ENCODE measurements at regions not wholly inside any gene's neighbourhood (a gene's known extent, or its start where the extent isn't known, plus 50 kb on each side); places are given as distances from the start of the nearest gene placed in this dataset.

GRCh38 chr22:46084376-46084775, 66.0 kb upstream of the PPARA start:
- Histone ChIP-seq H3K9ac (ENCODE audit: low read length) (peak overlapping the region; percentile 100), H3K9me3 (ENCODE audit: control insufficient read depth, low read length) (no peaks in the 10 kb centered on the region), H3K27me3 (replicated peaks; ENCODE audit: control insufficient read depth, insufficient read depth, low read length) (no peaks in the 10 kb centered on the region), H3K4me1 (ENCODE audit: control insufficient read depth, insufficient read depth, low read length) (peaks cover 55% of the 10 kb centered on the region), H3K36me3 (ENCODE audit: control insufficient read depth, insufficient read depth, low read length, severe bottlenecking) (peaks cover 56% of the 10 kb centered on the region), H3K4me3 (ENCODE audit: low read length) (peak overlapping the region; percentile 100)
- no peak for DNase-seq (ENCODE audit: low read depth)

- Histone ChIP-seq H3K36me3 (ENCODE audit: control insufficient read depth, insufficient read depth, low read length, severe bottlenecking) (peaks cover 57% of the 10 kb centered on the region), H3K9me3 (ENCODE audit: control insufficient read depth, low read length) (no peaks in the 10 kb centered on the region), H3K9ac (ENCODE audit: low read length) (peak overlapping the region; percentile 100), H3K4me3 (ENCODE audit: low read length) (peak overlapping the region; percentile 100), H3K4me1 (ENCODE audit: control insufficient read depth, insufficient read depth, low read length) (peaks cover 59% of the 10 kb centered on the region), H3K27me3 (replicated peaks; ENCODE audit: control insufficient read depth, insufficient read depth, low read length) (no peaks in the 10 kb centered on the region)
- DNase-seq (ENCODE audit: low read depth): no peak
Measured at GRCh38 chr22:46084943-46085827, 65.1 kb upstream of the PPARA start.

- Histone ChIP-seq H3K9me3 (ENCODE audit: control insufficient read depth, low read length) (no peaks in the 10 kb centered on the region), H3K4me3 (ENCODE audit: low read length) (peak overlapping the region; percentile 100), H3K36me3 (ENCODE audit: control insufficient read depth, insufficient read depth, low read length, severe bottlenecking) (peaks cover 65% of the 10 kb centered on the region), H3K4me1 (ENCODE audit: control insufficient read depth, insufficient read depth, low read length) (peaks cover 67% of the 10 kb centered on the region), H3K27me3 (replicated peaks; ENCODE audit: control insufficient read depth, insufficient read depth, low read length) (no peaks in the 10 kb centered on the region), H3K9ac (ENCODE audit: low read length) (peak overlapping the region; percentile 100)
- no peak for DNase-seq (ENCODE audit: low read depth)
Measured at GRCh38 chr22:46085828-46086576, 64.3 kb upstream of the PPARA start.

GRCh38 chr22:46086577-46087335, 63.6 kb upstream of the PPARA start:
- peaks cover 65% of the 10 kb centered on the region for H3K36me3 ChIP-seq (ENCODE audit: control insufficient read depth, insufficient read depth, low read length, severe bottlenecking)
- peaks cover 75% of the 10 kb centered on the region for H3K4me1 ChIP-seq (ENCODE audit: control insufficient read depth, insufficient read depth, low read length)
- no peaks in the 10 kb centered on the region for H3K27me3 ChIP-seq (replicated peaks; ENCODE audit: control insufficient read depth, insufficient read depth, low read length)
- DNase-seq (ENCODE audit: low read depth): no peak
- H3K9me3 ChIP-seq (ENCODE audit: control insufficient read depth, low read length): no peaks in the 10 kb centered on the region
- H3K4me3 ChIP-seq (ENCODE audit: low read length): peak overlapping the region; percentile 100
- H3K9ac ChIP-seq (ENCODE audit: low read length): peak overlapping the region; percentile 100

- Histone ChIP-seq H3K9me3 (ENCODE audit: control insufficient read depth, low read length) (no peaks in the 10 kb centered on the region), H3K4me3 (ENCODE audit: low read length) (peak overlapping the region; percentile 100), H3K27me3 (replicated peaks; ENCODE audit: control insufficient read depth, insufficient read depth, low read length) (no peaks in the 10 kb centered on the region), H3K9ac (ENCODE audit: low read length) (peak overlapping the region; percentile 100), H3K4me1 (ENCODE audit: control insufficient read depth, insufficient read depth, low read length) (peaks cover 80% of the 10 kb centered on the region), H3K36me3 (ENCODE audit: control insufficient read depth, insufficient read depth, low read length, severe bottlenecking) (peaks cover 68% of the 10 kb centered on the region)
- DNase-seq (ENCODE audit: low read depth): no peak
Measured at GRCh38 chr22:46087336-46087690, 63.0 kb upstream of the PPARA start.

GRCh38 chr22:46087816-46088277, 62.5 kb upstream of the PPARA start:
- peak; percentile 95 for DNase-seq (ENCODE audit: low read depth)
- Histone ChIP-seq H3K36me3 (ENCODE audit: control insufficient read depth, insufficient read depth, low read length, severe bottlenecking) (peaks cover 68% of the 10 kb centered on the region), H3K4me1 (ENCODE audit: control insufficient read depth, insufficient read depth, low read length) (peaks cover 85% of the 10 kb centered on the region), H3K9me3 (ENCODE audit: control insufficient read depth, low read length) (no peaks in the 10 kb centered on the region), H3K9ac (ENCODE audit: low read length) (peak overlapping the region; percentile 100), H3K27me3 (replicated peaks; ENCODE audit: control insufficient read depth, insufficient read depth, low read length) (no peaks in the 10 kb centered on the region), H3K4me3 (ENCODE audit: low read length) (peak overlapping the region; percentile 100)

- Histone ChIP-seq H3K36me3 (ENCODE audit: control insufficient read depth, insufficient read depth, low read length, severe bottlenecking) (peaks cover 68% of the 10 kb centered on the region), H3K4me3 (ENCODE audit: low read length) (peak overlapping the region; percentile 100), H3K4me1 (ENCODE audit: control insufficient read depth, insufficient read depth, low read length) (peaks cover 85% of the 10 kb centered on the region), H3K9ac (ENCODE audit: low read length) (peak overlapping the region; percentile 100), H3K9me3 (ENCODE audit: control insufficient read depth, low read length) (no peaks in the 10 kb centered on the region), H3K27me3 (replicated peaks; ENCODE audit: control insufficient read depth, insufficient read depth, low read length) (no peaks in the 10 kb centered on the region)
- DNase-seq (ENCODE audit: low read depth): peak; percentile 80
Measured at GRCh38 chr22:46088541-46089311, 61.6 kb upstream of the PPARA start.

GRCh38 chr22:46089426-46090035, 60.8 kb upstream of the PPARA start:
- Histone ChIP-seq H3K36me3 (ENCODE audit: control insufficient read depth, insufficient read depth, low read length, severe bottlenecking) (peaks cover 63% of the 10 kb centered on the region), H3K4me1 (ENCODE audit: control insufficient read depth, insufficient read depth, low read length) (peaks cover 85% of the 10 kb centered on the region), H3K9me3 (ENCODE audit: control insufficient read depth, low read length) (no peaks in the 10 kb centered on the region), H3K9ac (ENCODE audit: low read length) (peak overlapping the region; percentile 100), H3K4me3 (ENCODE audit: low read length) (peak overlapping the region; percentile 100), H3K27me3 (replicated peaks; ENCODE audit: control insufficient read depth, insufficient read depth, low read length) (no peaks in the 10 kb centered on the region)
- DNase-seq (ENCODE audit: low read depth): no peak

- no peak for DNase-seq (ENCODE audit: low read depth)
- no peaks in the 10 kb centered on the region for H3K27me3 ChIP-seq (replicated peaks; ENCODE audit: control insufficient read depth, insufficient read depth, low read length)
- H3K9me3 ChIP-seq (ENCODE audit: control insufficient read depth, low read length): no peaks in the 10 kb centered on the region
- peaks cover 62% of the 10 kb centered on the region for H3K36me3 ChIP-seq (ENCODE audit: control insufficient read depth, insufficient read depth, low read length, severe bottlenecking)
- H3K4me1 ChIP-seq (ENCODE audit: control insufficient read depth, insufficient read depth, low read length): peaks cover 85% of the 10 kb centered on the region
- peak overlapping the region; percentile 100 for H3K4me3 ChIP-seq (ENCODE audit: low read length)
- peak overlapping the region; percentile 100 for H3K9ac ChIP-seq (ENCODE audit: low read length)
Measured at GRCh38 chr22:46090036-46090591, 60.2 kb upstream of the PPARA start.

GRCh38 chr22:46090631-46091201, 59.6 kb upstream of the PPARA start:
- Histone ChIP-seq H3K4me3 (ENCODE audit: low read length) (peak overlapping the region; percentile 100), H3K36me3 (ENCODE audit: control insufficient read depth, insufficient read depth, low read length, severe bottlenecking) (peaks cover 62% of the 10 kb centered on the region), H3K9me3 (ENCODE audit: control insufficient read depth, low read length) (no peaks in the 10 kb centered on the region), H3K4me1 (ENCODE audit: control insufficient read depth, insufficient read depth, low read length) (peaks cover 81% of the 10 kb centered on the region), H3K27me3 (replicated peaks; ENCODE audit: control insufficient read depth, insufficient read depth, low read length) (no peaks in the 10 kb centered on the region), H3K9ac (ENCODE audit: low read length) (peak overlapping the region; percentile 100)
- no peak for DNase-seq (ENCODE audit: low read depth)
